Stomach smooth muscle (tissue), 2 donors: ENCODE measurements at regions not wholly inside any gene's neighbourhood (a gene's known extent, or its start where the extent isn't known, plus 50 kb on each side); places are given as distances from the start of the nearest gene placed in this dataset.

Experiments used
- H3K27ac ChIP-seq: one replicate; pipeline ENCODE4 v1.7.0; 2013; ENCODE audit warnings: mild to moderate bottlenecking, low read length, inconsistent platforms
- H3K27me3 ChIP-seq, 2 donors: one replicate each; pipeline ENCODE4 v1.7.0; 2013; ENCODE audit warnings: low read length in 2 of 2; ENCODE audit not compliant: insufficient read depth in 2 of 2, control insufficient read depth in 1 of 2
- H3K36me3 ChIP-seq, 2 donors: one replicate each; pipeline ENCODE4 v1.7.0; 2013; ENCODE audit warnings: low read length in 2 of 2; ENCODE audit not compliant: control insufficient read depth in 2 of 2, insufficient read depth in 2 of 2
- H3K4me1 ChIP-seq: one replicate; pipeline ENCODE4 v1.7.0; 2013; ENCODE audit warnings: low read length; ENCODE audit not compliant: control insufficient read depth, insufficient read depth
- H3K4me3 ChIP-seq, 2 donors: one replicate each; pipeline ENCODE4 v1.7.0; 2013; ENCODE audit warnings: low read length in 2 of 2
- H3K9ac ChIP-seq, 2 donors: one replicate each; pipeline ENCODE4 v1.7.0; 2013; ENCODE audit warnings: low read length in 2 of 2, mild to moderate bottlenecking in 1 of 2
- H3K9me3 ChIP-seq, 2 donors: one replicate each; pipeline ENCODE4 v1.7.0; 2013; ENCODE audit warnings: low read length in 2 of 2; ENCODE audit not compliant: control insufficient read depth in 2 of 2
- donor health status: healthy.
- donor health status: Pancreatic carcinoma.

DNA sequence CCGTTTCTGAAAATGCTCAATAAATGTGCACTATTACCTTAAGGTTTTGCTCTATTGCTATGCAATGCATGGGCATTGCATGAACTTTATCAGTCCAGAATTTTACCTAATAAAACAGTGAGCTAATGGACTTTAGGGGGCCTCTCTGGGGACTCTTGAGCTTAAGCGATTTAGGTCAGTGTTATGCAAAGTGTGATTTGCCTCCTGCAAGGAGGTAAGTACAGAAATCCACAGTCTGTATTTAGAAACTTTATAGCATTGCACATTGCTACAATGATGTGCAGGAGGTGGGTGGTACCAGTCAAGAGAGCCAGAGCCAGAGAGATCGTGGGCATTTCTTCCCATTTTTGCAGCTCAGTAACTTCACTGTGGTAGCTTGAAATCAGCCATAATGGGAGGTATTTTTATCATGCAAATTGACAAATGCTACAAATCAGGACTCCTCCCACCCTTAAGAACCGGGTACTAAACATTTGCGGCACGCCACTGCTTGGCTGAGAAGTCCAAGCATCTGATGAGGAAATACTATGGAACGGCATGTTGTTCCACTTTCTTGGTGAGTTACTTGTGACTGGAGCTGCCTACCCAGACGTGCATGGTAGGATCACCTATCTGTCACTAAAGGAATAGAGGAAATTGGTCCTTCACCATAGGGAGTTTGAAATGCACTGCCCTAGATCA, 174.6 kb upstream of the PGRMC2 start:
- Histone ChIP-seq H3K36me3 (no peaks in the 10 kb centered on the region), H3K9me3 (peaks cover 0 to 4% of the 10 kb centered on the region in 2 donors), H3K9ac (no peak overlapping the region), H3K4me3 (no peak overlapping the region), H3K27ac (no peak overlapping the region), H3K4me1 (no peaks in the 10 kb centered on the region), H3K27me3 (no peaks in the 10 kb centered on the region)

- H3K27ac ChIP-seq: no peak overlapping the region
- H3K36me3 ChIP-seq: no peaks in the 10 kb centered on the region
- H3K4me3 ChIP-seq: no peak overlapping the region
- peaks cover 0 to 4% of the 10 kb centered on the region in 2 donors for H3K9me3 ChIP-seq
- H3K27me3 ChIP-seq: no peaks in the 10 kb centered on the region
- no peaks in the 10 kb centered on the region for H3K4me1 ChIP-seq
- H3K9ac ChIP-seq: no peak overlapping the region
These were observed 173.9 kb upstream of the PGRMC2 start for GRCh38 chr4:128461291-128462102.

DNA sequence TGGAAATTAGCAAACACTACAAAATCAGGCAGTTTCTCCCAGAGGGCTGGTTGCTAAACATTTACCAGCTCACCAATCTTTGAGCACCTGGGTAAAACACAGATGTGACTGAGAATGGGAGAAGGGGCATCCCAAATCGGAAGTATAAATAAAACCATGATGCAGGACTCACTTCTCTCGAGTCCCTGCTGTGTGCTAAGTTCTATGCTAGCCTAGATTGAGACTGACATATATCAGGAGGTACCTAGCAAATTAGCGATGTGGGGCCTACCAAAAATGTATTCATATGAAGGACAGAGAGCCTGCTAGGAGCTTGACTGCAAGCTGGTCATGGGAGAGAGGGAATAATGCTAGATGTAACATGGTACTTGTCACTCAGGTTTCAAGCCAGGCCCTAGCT, 171.9 kb upstream of the PGRMC2 start:
- H3K27me3 ChIP-seq: no peaks in the 10 kb centered on the region
- H3K9me3 ChIP-seq: peaks cover 0 to 4% of the 10 kb centered on the region in 2 donors
- no peak overlapping the region for H3K4me3 ChIP-seq
- H3K9ac ChIP-seq: no peak overlapping the region
- no peak overlapping the region for H3K27ac ChIP-seq
- H3K36me3 ChIP-seq: no peaks in the 10 kb centered on the region
- peaks cover 2% of the 10 kb centered on the region for H3K4me1 ChIP-seq

DNA sequence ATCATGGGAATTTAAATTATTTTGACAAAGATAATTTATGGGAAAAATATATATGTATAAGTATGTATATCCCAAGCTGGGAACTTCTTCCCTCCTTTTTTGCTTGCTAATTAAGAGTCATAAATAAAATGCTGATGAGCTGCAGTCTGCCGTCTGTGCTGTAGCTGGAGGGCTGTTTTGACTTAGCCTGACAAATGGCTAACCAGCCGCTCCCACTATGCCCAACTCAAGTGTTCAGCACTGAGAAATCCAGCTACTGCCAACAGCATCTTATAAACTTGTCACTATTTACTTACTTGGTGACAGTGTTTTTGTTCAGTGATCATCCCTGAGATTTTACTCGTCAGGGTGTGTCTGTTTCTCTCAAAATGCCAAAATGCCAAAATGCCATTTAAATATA, 171.2 kb upstream of the PGRMC2 start:
- no peaks in the 10 kb centered on the region for H3K27me3 ChIP-seq
- no peak overlapping the region for H3K4me3 ChIP-seq
- H3K9me3 ChIP-seq: peaks cover 0 to 4% of the 10 kb centered on the region in 2 donors
- peaks cover 8% of the 10 kb centered on the region for H3K4me1 ChIP-seq
- no peaks in the 10 kb centered on the region for H3K36me3 ChIP-seq
- no peak overlapping the region for H3K27ac ChIP-seq
- no peak overlapping the region for H3K9ac ChIP-seq

DNA sequence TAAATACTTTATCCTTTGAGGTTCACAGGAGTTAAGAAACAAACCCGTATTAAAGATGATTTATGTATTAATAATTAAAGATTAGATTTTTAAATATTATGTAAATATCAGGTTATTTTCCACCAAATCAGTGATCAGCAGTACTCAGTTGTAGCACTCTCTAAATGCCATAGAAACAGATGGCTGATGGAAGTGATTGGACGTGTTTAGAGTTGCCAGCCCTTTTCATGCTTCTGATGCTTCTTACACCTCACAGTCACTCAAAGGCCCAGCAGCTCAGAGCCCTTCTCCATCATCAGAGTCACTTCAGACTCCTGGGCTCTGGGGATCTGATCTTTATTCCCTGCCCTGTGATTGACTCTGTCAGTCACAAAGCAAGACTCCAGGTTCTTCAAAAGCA, 170.1 kb upstream of the PGRMC2 start:
- peaks cover 0 to 4% of the 10 kb centered on the region in 2 donors for H3K9me3 ChIP-seq
- no peak overlapping the region for H3K4me3 ChIP-seq
- H3K36me3 ChIP-seq: no peaks in the 10 kb centered on the region
- no peak overlapping the region for H3K9ac ChIP-seq
- H3K27me3 ChIP-seq: no peaks in the 10 kb centered on the region
- H3K4me1 ChIP-seq: peaks cover 8% of the 10 kb centered on the region
- no peak overlapping the region for H3K27ac ChIP-seq

GRCh38 chr4:128456171-128456570, 168.6 kb upstream of the PGRMC2 start:
- Histone ChIP-seq H3K4me3 (no peak overlapping the region), H3K4me1 (peaks cover 8% of the 10 kb centered on the region), H3K27ac (no peak overlapping the region), H3K9ac (no peak overlapping the region), H3K27me3 (no peaks in the 10 kb centered on the region), H3K9me3 (no peaks in the 10 kb centered on the region), H3K36me3 (no peaks in the 10 kb centered on the region)

- no peak overlapping the region for H3K4me3 ChIP-seq
- H3K4me1 ChIP-seq: peaks cover 8% of the 10 kb centered on the region
- H3K9me3 ChIP-seq: no peaks in the 10 kb centered on the region
- H3K27ac ChIP-seq: no peak overlapping the region
- H3K27me3 ChIP-seq: no peaks in the 10 kb centered on the region
- H3K36me3 ChIP-seq: no peaks in the 10 kb centered on the region
- H3K9ac ChIP-seq: no peak overlapping the region
These were observed 167.9 kb upstream of the PGRMC2 start for GRCh38 chr4:128455480-128455879.

DNA sequence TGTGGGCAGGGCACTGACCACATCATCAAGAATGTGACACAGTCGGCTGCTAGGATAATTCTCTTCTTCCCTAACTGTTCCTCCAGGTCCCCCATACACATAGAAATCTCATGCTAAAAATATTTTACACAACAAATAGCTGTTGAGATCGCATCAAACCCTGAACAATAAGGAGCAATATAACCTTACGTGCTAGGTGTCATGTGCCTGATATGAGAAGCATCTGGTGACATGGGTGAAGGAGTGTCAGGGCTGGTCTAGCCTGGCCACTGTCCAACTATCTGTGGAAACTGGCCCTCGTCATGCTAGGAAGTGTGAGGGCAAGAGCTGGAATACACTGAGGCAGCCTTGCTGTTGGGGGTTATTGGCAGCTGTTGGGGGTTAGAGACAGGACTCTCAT, 167.3 kb upstream of the PGRMC2 start:
- Histone ChIP-seq H3K27ac (no peak overlapping the region), H3K27me3 (no peaks in the 10 kb centered on the region), H3K9ac (no peak overlapping the region), H3K4me3 (no peak overlapping the region), H3K36me3 (no peaks in the 10 kb centered on the region), H3K4me1 (peaks cover 8% of the 10 kb centered on the region), H3K9me3 (no peaks in the 10 kb centered on the region)

DNA sequence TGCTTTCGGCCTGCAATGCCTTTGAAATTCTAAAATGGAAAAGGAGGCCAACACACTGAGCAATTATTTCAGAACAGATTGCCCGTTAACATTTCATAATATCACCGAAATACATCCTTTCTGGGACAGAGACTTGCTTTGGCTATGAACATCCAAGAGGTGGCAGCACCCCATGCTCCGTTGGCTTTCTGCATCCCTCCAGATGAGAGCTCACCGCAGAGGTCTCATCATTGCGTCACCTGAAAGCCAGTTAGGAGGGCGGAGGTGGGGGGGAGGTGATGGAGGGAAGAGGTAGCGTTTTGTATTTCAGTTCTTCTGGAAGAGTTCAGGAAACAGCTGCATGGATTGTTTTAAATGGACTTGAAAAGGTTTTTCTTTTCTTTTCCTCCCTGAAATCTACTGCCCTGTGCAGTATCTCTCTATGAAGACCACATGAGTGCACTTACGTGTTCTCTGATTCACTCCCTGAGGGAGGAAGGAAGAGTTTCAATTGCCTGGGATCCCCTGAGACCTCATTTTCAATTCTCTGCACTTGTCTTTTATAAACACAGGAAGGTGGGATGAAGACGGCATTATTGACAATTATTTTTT, 166.8 kb upstream of the PGRMC2 start:
- no peak overlapping the region for H3K27ac ChIP-seq
- H3K4me3 ChIP-seq: no peak overlapping the region
- peaks cover 8% of the 10 kb centered on the region for H3K4me1 ChIP-seq
- H3K27me3 ChIP-seq: no peaks in the 10 kb centered on the region
- no peaks in the 10 kb centered on the region for H3K9me3 ChIP-seq
- no peak overlapping the region for H3K9ac ChIP-seq
- H3K36me3 ChIP-seq: no peaks in the 10 kb centered on the region

DNA sequence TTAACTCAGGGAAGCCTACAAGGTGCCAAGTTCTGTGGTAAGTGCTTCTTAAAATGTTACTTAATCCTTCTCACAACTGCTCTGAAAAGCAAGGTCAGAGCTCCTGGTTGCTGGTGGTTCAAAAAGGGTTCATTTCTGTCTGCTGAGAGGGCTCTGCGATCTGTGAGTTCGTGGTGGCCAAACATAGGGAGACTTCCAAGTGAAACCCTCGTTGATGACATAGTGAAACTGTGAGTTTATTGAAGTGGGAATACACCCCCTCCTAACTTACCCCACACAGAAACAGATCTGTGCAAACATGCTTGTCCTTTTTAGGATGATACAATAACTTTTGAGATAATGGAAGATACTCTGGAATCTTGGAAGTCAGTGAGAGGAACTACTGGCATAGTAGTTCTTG, 164.8 kb upstream of the PGRMC2 start:
- no peak overlapping the region for H3K9ac ChIP-seq
- no peaks in the 10 kb centered on the region for H3K9me3 ChIP-seq
- peak overlapping the region; percentile 1 for H3K27ac ChIP-seq
- H3K4me3 ChIP-seq: no peak overlapping the region
- no peaks in the 10 kb centered on the region for H3K27me3 ChIP-seq
- H3K36me3 ChIP-seq: no peaks in the 10 kb centered on the region
- peaks cover 8% of the 10 kb centered on the region for H3K4me1 ChIP-seq
